Lower lobe of right lung (tissue), 2 donors: ENCODE measurements at regions not wholly inside any gene's neighbourhood (a gene's known extent, or its start where the extent isn't known, plus 50 kb on each side); places are given as distances from the start of the nearest gene placed in this dataset.

Source experiments
- ATAC-seq, 2 donors: fragments of 200-7000 bp; cut with Tn5 transposase; one replicate each; pipeline ENCODE4 v1.9.1; 2020 to 2022; ENCODE audit warnings: mild to moderate bottlenecking in 2 of 2, moderate library complexity in 2 of 2
- DNase-seq: peaks from one replicate; pipeline ENCODE4 v3.0.0-alpha.2; 2020
- H3K27ac ChIP-seq: fragments of 200-600 bp; one replicate; pipeline ENCODE4 v1.8.0; 2022
- H3K27me3 ChIP-seq: fragments of 200-600 bp; one replicate; pipeline ENCODE4 v1.8.0; 2022; ENCODE audit warnings: low read depth
- H3K36me3 ChIP-seq: fragments of 200-600 bp; one replicate; pipeline ENCODE4 v1.8.0; 2022; ENCODE audit warnings: mild to moderate bottlenecking
- H3K4me1 ChIP-seq: fragments of 200-600 bp; one replicate; pipeline ENCODE4 v1.8.0; 2022
- H3K4me3 ChIP-seq: fragments of 200-600 bp; one replicate; pipeline ENCODE4 v1.8.0; 2022; ENCODE audit warnings: mild to moderate bottlenecking
- H3K9me3 ChIP-seq: fragments of 200-600 bp; one replicate; pipeline ENCODE4 v1.8.0; 2022
- intact Hi-C: fragments of 100-400 bp; cut with DNase I; formaldehyde crosslinking; loops from one replicate; pipeline ENCODE4 v1.11.0; 2022
- TF ChIP-seq, protein P1 (sequence below): fragments of 200-600 bp; IDR thresholded peaks from one replicate; pipeline ENCODE4 v1.8.0; 2022; ENCODE audit warnings: antibody characterized with exemption, mild to moderate bottlenecking
- donor health status: DM: no; HTN: yes; CAD: no; lungs with severe emphysema.

DNA sequence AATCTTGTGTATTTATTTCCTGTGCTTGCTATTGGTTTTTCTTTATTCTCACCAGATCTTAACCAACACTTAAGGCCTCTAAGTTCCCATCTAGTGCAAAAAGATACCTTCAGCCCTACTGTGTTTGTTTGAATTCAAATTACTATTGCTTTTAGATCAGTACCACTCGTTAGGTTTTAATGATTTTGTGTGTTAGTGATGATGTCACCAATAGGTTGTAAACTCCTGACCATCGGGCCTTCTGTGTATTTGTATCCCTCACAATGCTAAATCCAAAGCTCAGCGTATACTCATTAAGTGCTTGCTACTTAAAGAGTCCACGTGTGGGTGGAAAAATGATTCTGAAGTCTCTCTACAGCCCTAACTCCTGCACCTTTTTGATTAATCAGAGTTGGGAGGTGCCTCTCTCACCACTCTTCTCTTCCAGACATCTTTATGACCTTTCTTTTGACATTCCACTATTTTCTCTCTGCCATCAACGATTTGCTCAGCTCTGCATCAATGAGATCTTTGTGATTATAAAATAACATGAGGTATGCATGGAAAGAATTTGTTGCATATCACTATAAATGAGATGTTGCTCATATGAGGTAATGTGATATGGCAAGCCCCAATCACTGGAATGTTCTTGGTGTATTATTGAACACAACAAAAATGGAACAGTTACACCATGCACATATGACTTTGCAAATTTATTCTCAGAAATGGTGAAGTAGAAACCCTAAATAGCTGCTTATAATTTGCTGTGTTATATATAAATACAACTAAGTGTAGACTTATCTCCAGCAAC, 55.1 kb upstream of the LAMA2 start:
- ATAC-seq (no peak), DNase-seq (no peak)
- Histone ChIP-seq H3K27me3 (no peaks in the 10 kb centered on the region), H3K4me1 (no peaks in the 10 kb centered on the region), H3K4me3 (no peak overlapping the region), H3K9me3 (no peaks in the 10 kb centered on the region), H3K36me3 (no peaks in the 10 kb centered on the region), H3K27ac (no peak overlapping the region)
- TF ChIP-seq, protein P1, sequence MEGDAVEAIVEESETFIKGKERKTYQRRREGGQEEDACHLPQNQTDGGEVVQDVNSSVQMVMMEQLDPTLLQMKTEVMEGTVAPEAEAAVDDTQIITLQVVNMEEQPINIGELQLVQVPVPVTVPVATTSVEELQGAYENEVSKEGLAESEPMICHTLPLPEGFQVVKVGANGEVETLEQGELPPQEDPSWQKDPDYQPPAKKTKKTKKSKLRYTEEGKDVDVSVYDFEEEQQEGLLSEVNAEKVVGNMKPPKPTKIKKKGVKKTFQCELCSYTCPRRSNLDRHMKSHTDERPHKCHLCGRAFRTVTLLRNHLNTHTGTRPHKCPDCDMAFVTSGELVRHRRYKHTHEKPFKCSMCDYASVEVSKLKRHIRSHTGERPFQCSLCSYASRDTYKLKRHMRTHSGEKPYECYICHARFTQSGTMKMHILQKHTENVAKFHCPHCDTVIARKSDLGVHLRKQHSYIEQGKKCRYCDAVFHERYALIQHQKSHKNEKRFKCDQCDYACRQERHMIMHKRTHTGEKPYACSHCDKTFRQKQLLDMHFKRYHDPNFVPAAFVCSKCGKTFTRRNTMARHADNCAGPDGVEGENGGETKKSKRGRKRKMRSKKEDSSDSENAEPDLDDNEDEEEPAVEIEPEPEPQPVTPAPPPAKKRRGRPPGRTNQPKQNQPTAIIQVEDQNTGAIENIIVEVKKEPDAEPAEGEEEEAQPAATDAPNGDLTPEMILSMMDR = no peak
- intact Hi-C loops = no loop called here

- ATAC-seq (no peak), DNase-seq (no peak)
- intact Hi-C loops = no loop called here
- TF ChIP-seq, protein P1 = no peak
- no peaks in the 10 kb centered on the region for H3K27me3 ChIP-seq
- no peak overlapping the region for H3K4me3 ChIP-seq
- H3K27ac ChIP-seq = no peak overlapping the region
- no peaks in the 10 kb centered on the region for H3K4me1 ChIP-seq
- no peaks in the 10 kb centered on the region for H3K36me3 ChIP-seq
- H3K9me3 ChIP-seq = no peaks in the 10 kb centered on the region
Measured at GRCh38 chr6:128826606-128827005, 56.3 kb upstream of the LAMA2 start.

DNA sequence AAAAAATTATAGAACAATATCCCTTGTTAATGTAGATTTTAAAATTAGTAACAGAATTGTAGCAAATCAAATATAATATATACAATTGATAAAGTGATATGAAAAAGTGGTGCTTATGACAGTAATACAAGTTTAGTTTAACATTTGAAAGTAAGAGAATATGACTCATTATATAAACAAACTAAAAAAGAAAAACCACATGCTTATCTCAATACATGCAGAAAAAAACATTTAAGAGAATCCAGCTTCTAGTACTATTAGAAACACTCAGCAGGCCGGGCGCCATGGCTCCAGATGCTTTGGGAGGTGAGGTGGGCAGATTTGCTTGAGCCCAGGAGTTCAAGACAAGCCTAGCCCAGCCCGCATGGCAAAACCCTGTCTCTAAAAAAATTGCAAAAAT, 60.7 kb upstream of the LAMA2 start:
- intact Hi-C loops = no loop called here
- Histone ChIP-seq H3K27ac (no peak overlapping the region), H3K4me3 (no peak overlapping the region), H3K36me3 (no peaks in the 10 kb centered on the region), H3K27me3 (no peaks in the 10 kb centered on the region), H3K4me1 (no peaks in the 10 kb centered on the region), H3K9me3 (no peaks in the 10 kb centered on the region)
- ATAC-seq = no peak
- TF ChIP-seq, protein P1 = no peak
- DNase-seq = no peak

- no peak for ATAC-seq
- Histone ChIP-seq H3K4me3 (no peak overlapping the region), H3K36me3 (no peaks in the 10 kb centered on the region), H3K27ac (no peak overlapping the region), H3K9me3 (no peaks in the 10 kb centered on the region), H3K27me3 (no peaks in the 10 kb centered on the region), H3K4me1 (no peaks in the 10 kb centered on the region)
- TF ChIP-seq, protein P1 = no peak
- intact Hi-C loops = no loop called here
- no peak for DNase-seq
Measured at GRCh38 chr6:128821116-128821515, 61.8 kb upstream of the LAMA2 start.

DNA sequence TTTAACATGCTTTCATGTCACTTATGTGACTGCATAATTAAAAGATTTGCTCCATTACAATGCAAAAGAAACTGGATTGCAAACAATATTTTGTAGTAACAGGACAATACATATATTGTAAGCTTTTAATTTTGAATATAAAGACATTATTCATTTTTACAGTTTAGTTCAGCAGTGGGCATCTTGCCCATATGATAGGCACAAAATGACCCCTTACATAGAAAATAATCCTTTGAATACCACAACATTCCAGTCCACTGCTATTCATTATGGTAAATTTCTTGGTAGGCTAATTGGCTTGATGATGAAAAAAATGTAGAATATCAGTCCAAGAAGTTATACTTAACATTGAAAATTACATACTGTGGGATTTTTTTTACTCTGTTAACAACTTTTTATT, 74.1 kb upstream of the LAMA2 start:
- no peak for ATAC-seq
- Histone ChIP-seq H3K9me3 (no peaks in the 10 kb centered on the region), H3K36me3 (no peaks in the 10 kb centered on the region), H3K27me3 (no peaks in the 10 kb centered on the region), H3K4me1 (no peaks in the 10 kb centered on the region), H3K4me3 (no peak overlapping the region), H3K27ac (no peak overlapping the region)
- intact Hi-C loops = no loop called here
- no peak for DNase-seq
- TF ChIP-seq, protein P1 = no peak
